ENCODE measurements at regions not wholly inside any gene's neighbourhood (a gene's known extent, or its start where the extent isn't known, plus 50 kb on each side); places are given as distances from the start of the nearest gene placed in this dataset.
A peak's percentile ranks its signal among the peaks of the same experiment; 100 is the strongest.

DNA sequence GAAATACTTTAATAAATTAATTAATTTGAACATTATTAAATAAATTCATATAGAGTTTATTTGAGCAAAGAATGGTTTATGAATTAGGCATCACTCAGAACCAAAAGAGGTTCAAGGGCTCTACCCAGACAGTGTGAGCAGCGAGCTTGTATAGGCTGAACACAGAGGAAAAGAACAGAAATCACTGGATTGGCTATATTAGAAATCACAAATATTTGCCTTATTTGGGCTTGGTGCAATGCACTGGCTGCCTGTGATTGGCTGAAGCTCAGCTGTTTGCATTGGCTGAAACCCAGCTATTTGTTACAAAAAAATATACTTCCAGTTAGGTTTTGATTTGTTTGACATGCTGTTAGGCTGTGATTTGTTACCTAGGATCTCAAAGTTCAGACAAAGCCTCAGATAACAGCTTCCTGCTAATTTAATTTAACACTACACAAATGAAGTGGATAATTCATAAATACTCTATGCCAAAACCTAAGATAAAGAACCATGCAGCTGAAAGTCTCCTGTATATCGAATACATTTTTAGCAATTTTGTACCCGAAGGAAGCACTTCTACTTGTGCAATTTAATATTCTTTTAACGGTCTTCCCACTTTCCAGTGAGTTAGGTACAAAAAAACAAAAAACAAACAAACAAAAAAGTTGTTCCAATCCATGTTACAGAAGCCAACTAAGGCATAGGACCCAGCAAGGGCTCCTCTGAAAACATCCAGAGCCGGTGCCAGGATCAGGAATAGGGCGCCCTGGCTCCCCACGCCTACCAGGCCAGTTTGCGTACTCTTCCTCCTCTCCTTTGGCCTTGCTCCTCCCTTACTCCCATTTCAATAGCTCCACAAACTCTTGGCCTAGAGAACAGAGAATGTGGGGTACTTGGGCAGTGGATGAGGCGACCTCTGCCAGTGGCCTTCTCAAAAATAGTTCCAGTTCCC, 179.1 kb downstream of the DUSP10 start:
- no peak for TF ChIP-seq ZNF8 (CRISPR knock-in tag; IDR thresholded peaks at IDR 0.05)
- TF ChIP-seq GLIS3 (CRISPR knock-in tag; IDR thresholded peaks at IDR 0.05), result no peak
- TF ChIP-seq, protein P1, sequence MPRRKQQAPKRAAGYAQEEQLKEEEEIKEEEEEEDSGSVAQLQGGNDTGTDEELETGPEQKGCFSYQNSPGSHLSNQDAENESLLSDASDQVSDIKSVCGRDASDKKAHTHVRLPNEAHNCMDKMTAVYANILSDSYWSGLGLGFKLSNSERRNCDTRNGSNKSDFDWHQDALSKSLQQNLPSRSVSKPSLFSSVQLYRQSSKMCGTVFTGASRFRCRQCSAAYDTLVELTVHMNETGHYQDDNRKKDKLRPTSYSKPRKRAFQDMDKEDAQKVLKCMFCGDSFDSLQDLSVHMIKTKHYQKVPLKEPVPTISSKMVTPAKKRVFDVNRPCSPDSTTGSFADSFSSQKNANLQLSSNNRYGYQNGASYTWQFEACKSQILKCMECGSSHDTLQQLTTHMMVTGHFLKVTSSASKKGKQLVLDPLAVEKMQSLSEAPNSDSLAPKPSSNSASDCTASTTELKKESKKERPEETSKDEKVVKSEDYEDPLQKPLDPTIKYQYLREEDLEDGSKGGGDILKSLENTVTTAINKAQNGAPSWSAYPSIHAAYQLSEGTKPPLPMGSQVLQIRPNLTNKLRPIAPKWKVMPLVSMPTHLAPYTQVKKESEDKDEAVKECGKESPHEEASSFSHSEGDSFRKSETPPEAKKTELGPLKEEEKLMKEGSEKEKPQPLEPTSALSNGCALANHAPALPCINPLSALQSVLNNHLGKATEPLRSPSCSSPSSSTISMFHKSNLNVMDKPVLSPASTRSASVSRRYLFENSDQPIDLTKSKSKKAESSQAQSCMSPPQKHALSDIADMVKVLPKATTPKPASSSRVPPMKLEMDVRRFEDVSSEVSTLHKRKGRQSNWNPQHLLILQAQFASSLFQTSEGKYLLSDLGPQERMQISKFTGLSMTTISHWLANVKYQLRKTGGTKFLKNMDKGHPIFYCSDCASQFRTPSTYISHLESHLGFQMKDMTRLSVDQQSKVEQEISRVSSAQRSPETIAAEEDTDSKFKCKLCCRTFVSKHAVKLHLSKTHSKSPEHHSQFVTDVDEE (CRISPR knock-in tag; IDR thresholded peaks at IDR 0.05), result no peak
- TF ChIP-seq, protein P2, sequence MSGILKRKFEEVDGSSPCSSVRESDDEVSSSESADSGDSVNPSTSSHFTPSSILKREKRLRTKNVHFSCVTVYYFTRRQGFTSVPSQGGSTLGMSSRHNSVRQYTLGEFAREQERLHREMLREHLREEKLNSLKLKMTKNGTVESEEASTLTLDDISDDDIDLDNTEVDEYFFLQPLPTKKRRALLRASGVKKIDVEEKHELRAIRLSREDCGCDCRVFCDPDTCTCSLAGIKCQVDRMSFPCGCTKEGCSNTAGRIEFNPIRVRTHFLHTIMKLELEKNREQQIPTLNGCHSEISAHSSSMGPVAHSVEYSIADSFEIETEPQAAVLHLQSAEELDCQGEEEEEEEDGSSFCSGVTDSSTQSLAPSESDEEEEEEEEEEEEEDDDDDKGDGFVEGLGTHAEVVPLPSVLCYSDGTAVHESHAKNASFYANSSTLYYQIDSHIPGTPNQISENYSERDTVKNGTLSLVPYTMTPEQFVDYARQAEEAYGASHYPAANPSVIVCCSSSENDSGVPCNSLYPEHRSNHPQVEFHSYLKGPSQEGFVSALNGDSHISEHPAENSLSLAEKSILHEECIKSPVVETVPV (CRISPR knock-in tag; IDR thresholded peaks at IDR 0.05), result no peak
- no peak for TF ChIP-seq OSR1 (CRISPR knock-in tag; IDR thresholded peaks at IDR 0.05)
- TF ChIP-seq ZFP30 (CRISPR knock-in tag; IDR thresholded peaks at IDR 0.05), result no peak
- TF ChIP-seq ZC3H10 (CRISPR knock-in tag; IDR thresholded peaks at IDR 0.05), result no peak
- no peak for TF ChIP-seq ZNF70 (CRISPR knock-in tag; IDR thresholded peaks at IDR 0.05)
- TF ChIP-seq, protein P3, sequence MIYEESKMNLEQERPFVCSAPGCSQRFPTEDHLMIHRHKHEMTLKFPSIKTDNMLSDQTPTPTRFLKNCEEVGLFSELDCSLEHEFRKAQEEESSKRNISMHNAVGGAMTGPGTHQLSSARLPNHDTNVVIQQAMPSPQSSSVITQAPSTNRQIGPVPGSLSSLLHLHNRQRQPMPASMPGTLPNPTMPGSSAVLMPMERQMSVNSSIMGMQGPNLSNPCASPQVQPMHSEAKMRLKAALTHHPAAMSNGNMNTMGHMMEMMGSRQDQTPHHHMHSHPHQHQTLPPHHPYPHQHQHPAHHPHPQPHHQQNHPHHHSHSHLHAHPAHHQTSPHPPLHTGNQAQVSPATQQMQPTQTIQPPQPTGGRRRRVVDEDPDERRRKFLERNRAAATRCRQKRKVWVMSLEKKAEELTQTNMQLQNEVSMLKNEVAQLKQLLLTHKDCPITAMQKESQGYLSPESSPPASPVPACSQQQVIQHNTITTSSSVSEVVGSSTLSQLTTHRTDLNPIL (CRISPR knock-in tag; IDR thresholded peaks at IDR 0.05; ENCODE audit: low read depth), result no peak
- TF ChIP-seq ESRRG (CRISPR knock-in tag; IDR thresholded peaks at IDR 0.05), result no peak
- no peak for TF ChIP-seq ARNTL (CRISPR knock-in tag; IDR thresholded peaks at IDR 0.05; ENCODE audit: borderline replicate concordance, low read depth)
- TF ChIP-seq ZNF565 (CRISPR knock-in tag; conservative IDR thresholded peaks at IDR 0.05; ENCODE audit: low read depth), result no peak
- no peak for TF ChIP-seq RARB (CRISPR knock-in tag; IDR thresholded peaks at IDR 0.05)
- TF ChIP-seq ZFP3 (CRISPR knock-in tag; IDR thresholded peaks at IDR 0.05), result no peak
- TF ChIP-seq, protein P4, sequence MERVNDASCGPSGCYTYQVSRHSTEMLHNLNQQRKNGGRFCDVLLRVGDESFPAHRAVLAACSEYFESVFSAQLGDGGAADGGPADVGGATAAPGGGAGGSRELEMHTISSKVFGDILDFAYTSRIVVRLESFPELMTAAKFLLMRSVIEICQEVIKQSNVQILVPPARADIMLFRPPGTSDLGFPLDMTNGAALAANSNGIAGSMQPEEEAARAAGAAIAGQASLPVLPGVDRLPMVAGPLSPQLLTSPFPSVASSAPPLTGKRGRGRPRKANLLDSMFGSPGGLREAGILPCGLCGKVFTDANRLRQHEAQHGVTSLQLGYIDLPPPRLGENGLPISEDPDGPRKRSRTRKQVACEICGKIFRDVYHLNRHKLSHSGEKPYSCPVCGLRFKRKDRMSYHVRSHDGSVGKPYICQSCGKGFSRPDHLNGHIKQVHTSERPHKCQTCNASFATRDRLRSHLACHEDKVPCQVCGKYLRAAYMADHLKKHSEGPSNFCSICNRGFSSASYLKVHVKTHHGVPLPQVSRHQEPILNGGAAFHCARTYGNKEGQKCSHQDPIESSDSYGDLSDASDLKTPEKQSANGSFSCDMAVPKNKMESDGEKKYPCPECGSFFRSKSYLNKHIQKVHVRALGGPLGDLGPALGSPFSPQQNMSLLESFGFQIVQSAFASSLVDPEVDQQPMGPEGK (CRISPR knock-in tag; IDR thresholded peaks at IDR 0.05; ENCODE audit: borderline replicate concordance), result no peak
- peak; percentile 30; the same call in 1 of the 3 replicates for ATAC-seq

DNA sequence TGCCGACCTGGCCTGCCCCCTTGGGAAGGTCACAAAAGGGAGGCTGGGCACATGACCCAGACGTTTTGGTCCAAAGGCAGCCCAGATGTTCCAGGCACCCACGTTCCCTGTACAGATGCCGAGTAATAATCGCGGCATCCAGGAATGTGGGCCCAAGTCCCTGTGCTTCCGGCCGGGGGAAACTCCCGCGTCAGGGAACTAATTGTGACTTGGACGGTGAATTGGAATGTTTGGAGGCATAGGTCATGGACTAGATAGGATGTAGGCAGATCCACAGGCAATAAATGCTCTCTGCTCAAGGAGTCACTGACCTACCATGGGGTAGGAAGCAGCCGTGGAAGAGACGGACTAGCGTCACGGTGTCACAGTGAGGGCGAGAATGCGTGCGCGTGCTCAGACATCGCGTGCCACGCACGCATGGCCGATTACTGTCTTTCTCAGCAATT, 178.4 kb downstream of the DUSP10 start:
- TF ChIP-seq ISL1 (CRISPR knock-in tag; IDR thresholded peaks at IDR 0.05) (no peak), SNAI2 (CRISPR knock-in tag; IDR thresholded peaks at IDR 0.05) (no peak), ARNTL (CRISPR knock-in tag; IDR thresholded peaks at IDR 0.05; ENCODE audit: borderline replicate concordance, low read depth) (no peak), ZNF70 (CRISPR knock-in tag; IDR thresholded peaks at IDR 0.05) (no peak), ZFP3 (CRISPR knock-in tag; IDR thresholded peaks at IDR 0.05) (no peak), TCF4 (CRISPR knock-in tag; IDR thresholded peaks at IDR 0.05; ENCODE audit: borderline replicate concordance) (no peak), ESRRG (CRISPR knock-in tag; IDR thresholded peaks at IDR 0.05) (no peak), TOX (CRISPR knock-in tag; IDR thresholded peaks at IDR 0.05; ENCODE audit: borderline replicate concordance) (no peak)
- TF ChIP-seq, protein P3 (CRISPR knock-in tag; IDR thresholded peaks at IDR 0.05; ENCODE audit: low read depth), result no peak

DNA sequence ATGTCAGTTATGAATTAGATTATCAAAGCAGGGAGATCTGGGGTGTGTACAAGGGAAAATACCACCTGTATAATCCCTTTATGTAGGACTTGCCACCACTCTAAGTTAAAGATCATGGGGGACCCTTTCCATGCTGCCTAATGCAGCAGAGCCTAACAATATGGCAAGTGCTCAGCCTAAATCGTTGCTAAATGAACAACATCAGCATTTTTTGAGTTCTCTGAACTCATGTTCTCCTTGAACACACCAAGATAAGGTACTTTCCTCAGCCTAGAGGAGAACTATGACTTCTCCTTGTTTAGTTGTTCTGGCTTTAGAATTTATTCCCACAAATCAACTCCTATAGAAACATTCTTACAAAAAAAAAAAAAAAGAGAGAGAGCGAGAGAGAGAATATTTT, 177.0 kb downstream of the DUSP10 start:
- TF ChIP-seq RARB (CRISPR knock-in tag; IDR thresholded peaks at IDR 0.05) (no peak), CSDC2 (CRISPR knock-in tag; IDR thresholded peaks at IDR 0.05) (no peak)
- TF ChIP-seq, protein P5, sequence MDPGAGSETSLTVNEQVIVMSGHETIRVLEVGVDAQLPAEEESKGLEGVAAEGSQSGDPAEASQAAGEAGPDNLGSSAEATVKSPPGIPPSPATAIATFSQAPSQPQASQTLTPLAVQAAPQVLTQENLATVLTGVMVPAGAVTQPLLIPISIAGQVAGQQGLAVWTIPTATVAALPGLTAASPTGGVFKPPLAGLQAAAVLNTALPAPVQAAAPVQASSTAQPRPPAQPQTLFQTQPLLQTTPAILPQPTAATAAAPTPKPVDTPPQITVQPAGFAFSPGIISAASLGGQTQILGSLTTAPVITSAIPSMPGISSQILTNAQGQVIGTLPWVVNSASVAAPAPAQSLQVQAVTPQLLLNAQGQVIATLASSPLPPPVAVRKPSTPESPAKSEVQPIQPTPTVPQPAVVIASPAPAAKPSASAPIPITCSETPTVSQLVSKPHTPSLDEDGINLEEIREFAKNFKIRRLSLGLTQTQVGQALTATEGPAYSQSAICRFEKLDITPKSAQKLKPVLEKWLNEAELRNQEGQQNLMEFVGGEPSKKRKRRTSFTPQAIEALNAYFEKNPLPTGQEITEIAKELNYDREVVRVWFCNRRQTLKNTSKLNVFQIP (CRISPR knock-in tag; IDR thresholded peaks at IDR 0.05; ENCODE audit: borderline replicate concordance, low read depth), result no peak
- no peak for ATAC-seq

More for the DNA sequence above, 178.4 kb downstream of the DUSP10 start:
- no peak for ATAC-seq
